GM12891 (cell line): ENCODE measurements at regions not wholly inside any gene's neighbourhood (a gene's known extent, or its start where the extent isn't known, plus 50 kb on each side); places are given as distances from the start of the nearest gene placed in this dataset.

Experiments
- DNase-seq: peaks from one replicate; pipeline ENCODE4 v3.0.0; 2011; ENCODE audit warnings: low spot score; ENCODE audit not compliant: insufficient read length
- FAIRE-seq: peaks from 2 replicates; lab custom pipeline; 2011; peaks lifted over from hg19 to GRCh38; lab: Jason Lieb, UNC
- PAX5 ChIP-seq: IDR thresholded peaks from 2 replicates; pipeline ENCODE4 v1.6.1; 2011; ENCODE audit warnings: low read length, moderate library complexity, mild to moderate bottlenecking; ENCODE audit not compliant: insufficient read depth, severe bottlenecking
- POLR2A ChIP-seq: IDR thresholded peaks from 2 replicates; pipeline ENCODE4 v1.6.1; 2011; ENCODE audit warnings: low read depth, low read length, control low read depth
- POLR2AphosphoS5 ChIP-seq: IDR thresholded peaks from 2 replicates; pipeline ENCODE4 v1.6.1; 2011; ENCODE audit warnings: low read depth, low read length, control low read depth
- POU2F2 ChIP-seq: IDR thresholded peaks from 2 replicates; pipeline ENCODE4 v1.6.1; 2011; ENCODE audit warnings: low read depth, mild to moderate bottlenecking, control low read depth, low read length, moderate library complexity
- SPI1 ChIP-seq: IDR thresholded peaks from 2 replicates; pipeline ENCODE4 v1.6.1; 2011; ENCODE audit warnings: low read depth, low read length, control low read depth
- TAF1 ChIP-seq: IDR thresholded peaks from 2 replicates; pipeline ENCODE4 v1.6.1; 2011; ENCODE audit warnings: low read depth, low read length, control low read depth

- DNase-seq (no peak), FAIRE-seq (no peak)
- no peak for TF ChIP-seq TAF1
- no peak for TF ChIP-seq POU2F2
- no peak for TF ChIP-seq POLR2AphosphoS5
- TF ChIP-seq PAX5: no peak
- no peak for TF ChIP-seq SPI1
- TF ChIP-seq POLR2A: no peak
These were observed 951.3 kb downstream of the GRIK2 start for GRCh38 chr6:102344769-102345168.

GRCh38 chr6:102340311-102340710 is 946.8 kb downstream of the GRIK2 start:
- FAIRE-seq: no peak

GRCh38 chr6:102333736-102334135 is 940.2 kb downstream of the GRIK2 start:
- DNase-seq (no peak), FAIRE-seq (no peak)
- TF ChIP-seq TAF1: no peak
- no peak for TF ChIP-seq PAX5
- TF ChIP-seq SPI1: no peak
- TF ChIP-seq POU2F2: no peak
- TF ChIP-seq POLR2AphosphoS5: no peak
- TF ChIP-seq POLR2A: no peak

More at GRCh38 chr6:102340311-102340710, 946.8 kb downstream of the GRIK2 start:
- DNase-seq: no peak
- TF ChIP-seq PAX5: no peak
- TF ChIP-seq TAF1: no peak
- no peak for TF ChIP-seq SPI1
- no peak for TF ChIP-seq POU2F2
- no peak for TF ChIP-seq POLR2A
- no peak for TF ChIP-seq POLR2AphosphoS5

- no peak for TF ChIP-seq SPI1
- DNase-seq: no peak
- FAIRE-seq: no peak
These were observed 934.3 kb downstream of the GRIK2 start for GRCh38 chr6:102327697-102328225.

- DNase-seq (no peak), FAIRE-seq (no peak)
- TF ChIP-seq POLR2AphosphoS5 (no peak), POLR2A (no peak), TAF1 (no peak), POU2F2 (no peak), SPI1 (no peak), PAX5 (no peak)
These were observed 920.2 kb downstream of the GRIK2 start for GRCh38 chr6:102313699-102314098.

- FAIRE-seq (no peak), DNase-seq (no peak)
- TF ChIP-seq POLR2A (no peak), SPI1 (no peak), PAX5 (no peak), TAF1 (no peak)
These were observed 916.2 kb downstream of the GRIK2 start for GRCh38 chr6:102309700-102310099.

- TF ChIP-seq PAX5: no peak
- no peak for TF ChIP-seq TAF1
- TF ChIP-seq SPI1: no peak
- TF ChIP-seq POU2F2: no peak
- no peak for TF ChIP-seq POLR2A
- TF ChIP-seq POLR2AphosphoS5: no peak
- FAIRE-seq: no peak
These were observed 906.8 kb downstream of the GRIK2 start for GRCh38 chr6:102300350-102300749.

GRCh38 chr6:102298051-102298450 is 904.5 kb downstream of the GRIK2 start:
- TF ChIP-seq TAF1 (no peak), POU2F2 (no peak), POLR2AphosphoS5 (no peak), POLR2A (no peak), PAX5 (no peak), SPI1 (no peak)
- no peak for DNase-seq
- no peak for FAIRE-seq

More at GRCh38 chr6:102300350-102300749, 906.8 kb downstream of the GRIK2 start:
- no peak for DNase-seq
